Stimulated activated CD8-positive, alpha-beta memory T cell treated with anti-CD3 and anti-CD28 coated beads, Interleukin-15, amount 100 ng/mL, for 1 hour (primary cell): ENCODE measurements at regions not wholly inside any gene's neighbourhood (a gene's known extent, or its start where the extent isn't known, plus 50 kb on each side); places are given as distances from the start of the nearest gene placed in this dataset.
"Not testable (repeated sequence)": the region's sequence is repeated elsewhere in the genome, so short reads cannot be mapped to it uniquely, and the experiment has no call there.

Experiments
- DNase-seq: peaks from one replicate; pipeline ENCODE4 v3.0.0-alpha.2; 2020; ENCODE audit warnings: low read depth

DNA sequence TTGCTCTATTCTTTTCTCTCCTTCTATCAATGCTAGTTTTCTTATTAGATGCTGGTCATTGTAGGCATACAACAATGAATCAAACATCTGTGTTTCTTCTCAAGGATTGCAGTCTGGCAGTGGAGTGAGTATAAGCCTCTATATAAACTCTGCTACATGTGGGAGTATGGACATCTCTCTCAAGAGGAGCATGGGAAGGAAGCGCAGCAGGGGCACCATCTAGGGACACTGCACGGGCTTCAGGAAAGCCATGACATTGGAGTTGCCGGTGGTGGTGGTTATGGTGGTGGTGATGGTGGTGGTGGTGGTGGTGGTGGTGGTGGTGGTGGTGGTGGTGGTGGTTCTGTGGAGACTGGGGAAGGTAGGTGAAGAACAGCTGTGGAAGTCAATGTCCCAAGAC is 462.6 kb downstream of the RNF144A start:
- DNase-seq: no peak

DNA sequence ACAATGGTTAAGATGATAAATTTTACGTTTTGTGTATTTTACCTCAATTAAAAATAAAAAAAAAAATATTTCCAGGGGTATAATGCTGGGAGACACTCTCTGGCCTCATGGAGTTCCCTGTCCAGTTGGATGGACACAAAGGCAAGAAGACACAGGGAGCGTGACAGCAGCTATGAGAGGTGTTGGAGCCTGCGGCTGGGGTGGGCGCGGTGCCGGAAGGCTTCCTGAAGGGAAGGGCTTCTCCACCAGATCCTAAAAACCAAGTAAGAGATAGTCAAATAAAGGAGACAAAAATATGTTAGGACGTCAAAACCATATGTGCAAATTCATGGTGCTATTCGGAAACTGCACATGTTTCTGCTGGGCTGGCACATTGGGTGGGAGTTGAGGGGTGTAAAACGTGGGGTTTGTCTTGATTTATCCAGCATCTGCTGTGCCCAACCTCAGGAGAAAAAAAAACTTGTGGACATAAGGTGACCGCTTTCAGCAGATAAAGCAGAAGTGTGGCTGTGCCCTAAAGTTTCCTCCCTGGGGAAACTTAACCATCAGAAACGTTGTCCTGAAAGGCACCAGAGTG is 467.6 kb downstream of the RNF144A start:
- no peak for DNase-seq

- DNase-seq: not testable (repeated sequence)
Observed at GRCh38 chr2:7390311-7390710, 473.1 kb downstream of the RNF144A start.

DNA sequence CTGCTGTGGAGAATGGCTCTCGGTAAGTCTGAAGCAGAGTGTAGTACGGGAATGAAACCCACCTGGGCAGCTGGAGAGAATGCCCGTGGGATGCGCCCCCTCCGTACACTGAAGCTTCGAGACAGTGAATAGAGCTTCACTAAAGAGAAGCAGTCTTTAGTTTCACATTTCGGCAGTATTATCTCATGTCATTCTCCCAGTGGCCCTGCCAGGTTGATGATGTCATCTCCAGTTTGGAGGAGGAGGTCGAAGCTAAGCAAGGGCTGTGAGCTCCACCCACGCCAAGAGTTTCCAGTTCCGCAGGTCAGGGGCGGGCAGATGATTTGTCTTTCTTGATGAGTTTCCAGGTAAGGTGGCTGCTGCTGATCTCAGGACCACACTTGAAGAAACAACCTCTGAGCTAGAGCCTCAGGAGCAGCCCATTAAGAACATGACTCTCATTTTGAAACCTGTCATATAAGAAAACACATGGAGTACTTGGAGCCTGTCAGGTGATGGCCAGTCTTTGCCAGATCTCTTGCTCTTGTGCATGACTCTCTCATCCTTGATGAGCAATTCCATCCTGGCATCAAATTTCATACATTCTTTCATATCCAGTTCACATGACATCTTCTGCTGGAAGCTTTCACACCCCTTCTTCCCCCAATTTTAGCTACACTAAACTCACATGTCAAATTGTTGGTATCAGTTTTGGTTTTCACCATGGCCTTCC is 475.0 kb downstream of the RNF144A start:
- DNase-seq: no peak

DNA sequence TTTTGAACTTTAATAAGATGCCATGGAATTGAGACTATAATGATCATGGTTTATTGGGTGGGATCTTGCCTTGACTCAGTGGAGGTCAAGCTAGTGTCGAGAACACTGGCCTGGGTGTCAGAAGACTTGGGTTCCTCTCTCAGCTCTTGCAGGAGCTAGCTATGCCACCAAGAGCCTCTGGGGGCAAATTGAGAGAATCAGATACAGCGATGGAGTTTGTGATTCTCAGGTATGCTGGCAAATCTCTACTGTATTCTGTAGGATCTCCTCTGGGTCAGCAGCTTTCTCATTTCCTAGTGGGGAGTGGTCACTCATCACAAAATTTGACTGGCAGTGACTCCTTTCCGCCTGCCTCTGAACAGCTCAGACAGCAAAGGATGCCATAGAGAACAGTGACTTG is 477.0 kb downstream of the RNF144A start:
- no peak for DNase-seq

DNA sequence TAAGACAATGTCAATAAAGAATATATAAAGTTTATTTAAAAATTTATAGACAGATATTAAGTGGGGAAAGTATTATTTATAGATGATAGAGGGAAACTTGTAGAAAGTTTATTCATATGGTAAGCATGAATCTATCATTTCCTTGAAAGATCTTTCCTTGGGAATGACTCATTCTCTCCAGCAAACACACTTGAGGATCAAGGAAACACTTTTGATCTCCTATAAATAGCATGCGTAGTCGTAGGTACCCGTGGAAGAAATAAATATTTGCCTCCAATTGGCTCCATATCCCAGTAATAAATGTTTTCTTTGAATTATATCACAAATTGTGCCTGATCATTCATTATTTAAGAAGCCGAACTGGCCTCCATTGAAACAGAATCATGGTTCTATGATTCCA is 483.4 kb downstream of the RNF144A start:
- DNase-seq: no peak

- DNase-seq: no peak
Observed at GRCh38 chr2:7403092-7403775, 486.0 kb downstream of the RNF144A start.

DNA sequence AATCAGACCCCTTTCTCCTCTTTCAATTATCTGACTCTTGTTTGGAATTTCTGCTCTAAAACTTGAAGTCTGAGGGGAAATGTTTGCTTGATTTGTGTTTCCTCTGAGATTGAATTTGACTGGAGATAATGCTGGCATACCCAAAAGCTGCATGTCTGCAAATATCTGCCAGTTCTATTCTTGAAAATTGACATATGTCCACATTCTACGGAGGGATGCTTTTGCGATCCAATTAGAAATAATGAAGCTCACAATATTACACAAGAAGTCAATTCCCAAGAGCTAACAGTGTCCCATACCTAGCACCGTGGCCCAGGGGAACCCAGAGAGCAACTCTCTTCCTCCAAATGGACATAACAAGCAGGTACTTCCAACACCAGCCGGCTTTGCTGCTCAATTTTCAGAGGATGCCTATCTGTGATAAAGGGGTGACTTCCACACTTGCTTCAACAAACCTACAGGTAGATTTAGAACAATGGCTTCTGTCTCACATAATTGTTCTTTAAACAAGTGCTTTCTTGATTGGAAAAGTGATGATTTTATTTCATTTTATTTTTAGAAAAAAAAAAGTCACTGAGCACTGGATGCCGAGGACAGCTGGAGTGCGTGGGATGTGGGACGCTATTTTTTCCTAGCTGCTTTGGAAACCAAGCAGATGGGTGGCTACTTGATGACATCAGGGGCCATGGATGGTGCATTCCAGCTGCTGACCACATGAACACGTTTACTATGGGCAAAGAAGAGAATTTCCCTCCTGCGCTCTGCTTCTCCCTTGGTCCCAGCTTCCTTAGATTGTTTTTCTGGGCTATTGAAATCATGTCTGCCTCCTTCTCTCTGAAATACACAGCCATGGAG is 488.9 kb downstream of the RNF144A start:
- no peak for DNase-seq

DNA sequence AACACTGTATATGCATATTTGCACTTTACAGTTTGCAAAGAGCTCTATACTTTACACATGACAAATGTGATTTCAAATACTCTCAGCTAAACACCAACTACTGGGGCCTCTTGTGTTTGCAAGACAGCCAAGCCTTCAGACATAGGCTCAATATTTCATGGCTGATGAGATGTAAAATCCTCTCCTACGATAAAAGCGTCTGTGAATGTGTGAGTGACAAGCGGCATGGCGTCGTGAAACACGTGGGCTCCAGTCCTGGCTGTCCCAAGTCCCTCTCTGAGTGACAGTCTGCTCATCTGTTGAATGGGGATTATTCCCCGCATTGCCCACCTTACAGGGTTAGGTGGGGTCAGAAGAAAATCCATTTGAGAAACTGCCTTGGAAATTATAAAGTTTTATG is 489.8 kb downstream of the RNF144A start:
- no peak for DNase-seq

GRCh38 chr2:7407906-7408680 is 490.9 kb downstream of the RNF144A start:
- DNase-seq: no peak

GRCh38 chr2:7411691-7412090 is 494.5 kb downstream of the RNF144A start:
- no peak for DNase-seq

DNA sequence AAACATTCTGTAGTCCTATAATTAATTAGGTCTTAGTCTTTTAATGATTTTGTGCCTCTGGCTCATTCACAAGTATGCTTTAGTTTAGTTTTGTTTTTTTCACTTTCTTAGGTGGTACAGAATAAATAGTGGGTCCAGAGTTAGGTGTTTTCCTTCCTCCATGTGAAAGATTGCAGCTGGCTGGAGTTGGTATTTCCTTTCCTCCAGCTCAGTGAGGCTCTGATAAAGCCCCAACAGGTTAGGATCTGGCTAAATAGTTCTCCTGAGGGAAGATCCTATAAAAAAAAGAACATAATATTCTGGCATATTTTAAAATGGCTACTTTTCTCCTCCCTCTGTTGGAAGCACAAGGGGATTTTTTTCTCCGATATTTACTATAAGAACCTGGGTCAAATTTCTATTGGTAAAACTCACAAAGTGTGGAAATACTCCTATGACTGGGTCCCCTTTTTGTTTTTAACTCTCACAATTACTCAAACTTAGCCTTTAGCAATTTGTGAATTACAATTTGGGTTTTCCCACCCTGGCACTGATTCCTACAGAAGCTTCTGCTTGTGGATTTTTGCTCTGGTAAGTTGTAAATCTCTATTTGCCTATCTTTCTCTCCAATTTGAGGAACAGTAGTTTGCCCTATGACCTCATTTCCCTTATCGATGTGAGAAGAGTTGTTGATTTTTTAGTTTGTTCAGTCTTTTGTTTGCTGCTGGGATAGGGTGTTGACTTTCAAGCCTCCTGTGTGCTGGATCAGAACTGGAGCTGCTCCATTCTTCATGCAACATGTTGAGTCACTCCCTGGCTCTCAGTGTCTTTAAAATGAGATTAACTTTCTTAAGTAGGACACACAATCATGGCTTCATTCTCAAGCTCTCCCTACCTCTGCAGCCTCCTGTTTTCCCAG is 500.9 kb downstream of the RNF144A start:
- no peak for DNase-seq

DNA sequence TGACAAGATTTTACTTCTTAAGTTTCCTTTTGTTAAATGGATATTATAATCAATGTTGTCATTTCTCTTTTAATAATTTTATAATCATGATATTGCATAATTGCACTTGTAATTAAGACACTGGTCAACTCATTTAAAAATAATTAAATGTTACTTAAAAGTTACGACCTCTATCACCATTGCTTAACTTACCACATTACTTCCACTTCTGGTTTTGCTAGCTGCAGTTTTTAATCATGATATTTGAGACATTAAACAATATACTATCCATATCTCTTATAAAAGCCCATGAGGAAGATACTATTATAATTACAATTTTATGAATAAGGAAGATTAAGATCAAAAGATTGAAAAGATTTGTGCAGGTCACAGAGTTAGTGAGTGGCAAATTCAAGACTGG is 502.0 kb downstream of the RNF144A start:
- no peak for DNase-seq

DNA sequence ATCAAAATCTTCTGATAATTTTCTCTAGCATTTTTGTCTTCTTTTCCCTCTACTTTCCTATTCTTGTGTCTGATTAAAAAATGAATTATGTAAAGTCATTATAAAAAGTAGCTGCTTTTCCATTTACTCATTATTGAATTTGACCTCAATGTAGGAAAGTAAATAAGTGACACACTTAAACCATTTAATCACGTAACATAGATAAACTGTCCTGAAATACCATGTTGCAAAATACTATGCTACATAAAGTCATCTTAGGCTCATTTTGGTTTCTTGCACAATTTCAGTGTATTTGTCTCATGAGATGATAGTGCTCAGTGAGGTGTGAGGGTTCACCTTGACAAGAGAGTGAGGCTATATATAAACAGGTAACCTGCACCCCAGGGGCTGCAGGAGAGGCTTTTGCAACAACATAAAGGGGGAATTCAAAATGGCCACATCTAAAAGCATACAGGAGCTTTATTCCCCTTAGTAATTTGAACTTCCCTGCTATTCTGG is 502.7 kb downstream of the RNF144A start:
- no peak for DNase-seq

DNA sequence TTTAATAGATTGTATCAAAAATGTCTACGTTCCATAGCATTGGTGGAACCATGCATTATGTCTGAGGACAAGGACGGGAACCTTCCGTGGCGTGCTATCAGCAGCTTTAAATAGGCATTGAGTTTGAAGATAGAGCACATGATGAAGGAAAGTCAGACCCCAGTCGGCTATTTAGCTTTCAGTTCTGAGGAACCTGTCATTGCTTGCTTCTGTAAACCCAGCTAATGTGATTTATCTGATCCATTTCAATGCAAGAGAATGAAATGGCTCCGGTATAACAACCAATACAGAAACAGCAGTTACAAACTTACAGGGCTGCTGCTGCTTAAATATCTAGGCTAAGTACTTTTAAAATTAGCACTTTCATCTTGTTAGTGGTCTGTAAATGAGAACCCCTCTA is 503.3 kb downstream of the RNF144A start:
- no peak for DNase-seq

GRCh38 chr2:7424481-7424880 is 507.3 kb downstream of the RNF144A start:
- no peak for DNase-seq

GRCh38 chr2:7427293-7428060 is 510.3 kb downstream of the RNF144A start:
- no peak for DNase-seq

DNA sequence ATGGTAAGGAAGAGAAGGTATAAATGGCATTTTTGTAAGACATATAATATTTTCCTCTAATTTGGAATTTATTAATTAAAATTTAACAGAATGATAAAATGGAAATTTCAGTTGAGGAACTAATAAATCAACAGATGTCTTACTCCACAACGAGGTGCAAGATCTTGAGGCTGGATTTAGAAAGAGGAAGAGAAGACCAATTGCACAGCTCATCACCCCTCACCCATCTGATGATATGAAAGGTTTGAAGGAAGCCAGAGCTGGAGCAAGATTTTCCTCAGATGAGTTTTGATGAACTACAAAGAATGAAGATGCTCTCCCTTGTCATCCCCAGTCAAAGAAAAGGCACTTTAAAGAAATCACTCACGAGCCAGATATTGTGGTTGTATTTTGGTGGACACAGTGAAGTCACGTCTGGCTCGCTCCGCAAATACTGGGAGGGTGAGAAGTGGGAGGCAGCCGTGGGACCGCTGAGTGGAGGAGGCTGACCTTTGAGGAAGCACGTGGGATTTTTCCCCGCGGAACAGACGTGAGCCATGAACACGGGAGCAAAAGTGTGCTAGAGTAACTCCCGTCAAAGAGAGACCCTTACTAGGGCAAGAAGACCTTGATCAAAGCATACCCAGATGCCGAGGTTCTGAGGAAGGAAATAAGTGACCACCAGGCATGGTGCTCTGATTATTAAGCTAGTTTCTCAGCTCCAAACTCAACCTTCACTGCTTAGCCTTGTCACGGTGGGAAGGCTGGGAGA is 511.4 kb downstream of the RNF144A start:
- DNase-seq: no peak

DNA sequence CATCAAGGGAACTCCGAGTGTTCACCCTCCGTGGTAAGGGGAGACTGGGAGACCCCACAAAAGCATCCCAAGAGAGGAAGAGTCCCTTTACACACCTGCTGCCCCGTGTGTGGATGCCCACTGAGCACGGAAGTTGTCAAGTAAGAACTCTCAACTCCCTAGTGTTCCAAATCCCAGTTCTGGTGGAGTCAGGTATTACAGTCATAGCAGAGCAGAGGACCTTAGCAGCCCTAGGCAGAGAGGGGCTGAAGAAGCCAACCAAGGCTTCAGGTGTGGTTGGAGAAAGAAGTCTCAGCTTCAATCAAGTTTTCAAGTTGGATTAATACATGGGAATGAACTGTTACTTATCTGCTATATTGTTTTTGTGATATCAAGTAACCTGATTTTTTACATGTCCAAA is 512.5 kb downstream of the RNF144A start:
- DNase-seq: no peak
